ENCODE measurements at regions not wholly inside any gene's neighbourhood (a gene's known extent, or its start where the extent isn't known, plus 50 kb on each side); places are given as distances from the start of the nearest gene placed in this dataset.
"Not testable (repeated sequence)": the region's sequence is repeated elsewhere in the genome, so short reads cannot be mapped to it uniquely, and the experiment has no call there.

GRCh38 chr2:200110381-200110780 lies 155.0 kb downstream of the MAIP1 start:
- Mint-ChIP-seq H3K27ac (no peak overlapping the region), H3K36me3 (no peaks in the 10 kb centered on the region), H3K9me3 (peaks cover 12% of the 10 kb centered on the region), H3K4me3 (no peak overlapping the region), H3K4me1 (no peaks in the 10 kb centered on the region), H3K27me3 (ENCODE audit: insufficient read depth, low read depth) (peaks cover 2% of the 10 kb centered on the region)
- H3K4me3 ChIP-seq = no peak overlapping the region
- no peak overlapping the region for H2AFZ ChIP-seq (replicated peaks)
- no peaks in the 10 kb centered on the region for H3F3A ChIP-seq (ENCODE audit: low read depth)
- H3K36me3 ChIP-seq = no peaks in the 10 kb centered on the region
- no peak for DNase-seq (ENCODE audit: low spot score)
- H3K27me3 ChIP-seq = no peaks in the 10 kb centered on the region
- no peak overlapping the region for H3K27ac ChIP-seq
- H3K9ac ChIP-seq = no peak overlapping the region
- H3K4me1 ChIP-seq = no peaks in the 10 kb centered on the region
- H3K4me2 ChIP-seq = no peak overlapping the region
- TF ChIP-seq CTCF (IDR thresholded peaks at IDR 0.05) = no peak
- no peak for TF ChIP-seq EZH2phosphoT487 (IDR thresholded peaks at IDR 0.05)
- no peak for TF ChIP-seq EZH2 (IDR thresholded peaks at IDR 0.05)
- no peaks in the 10 kb centered on the region for H3K9me3 ChIP-seq (ENCODE audit: low read depth)
- no peaks in the 10 kb centered on the region for H3K79me2 ChIP-seq (ENCODE audit: low read depth)
- no peaks in the 10 kb centered on the region for H4K20me1 ChIP-seq (ENCODE audit: low read depth)

GRCh38 chr2:200113016-200113799 lies 157.8 kb downstream of the MAIP1 start:
- not testable (repeated sequence) for H3K4me3 Mint-ChIP-seq; H3K27ac Mint-ChIP-seq; H3K27me3 ChIP-seq; H3K9me3 ChIP-seq (ENCODE audit: low read depth); H3K27ac ChIP-seq; H3F3A ChIP-seq (ENCODE audit: low read depth); H4K20me1 ChIP-seq (ENCODE audit: low read depth); H3K36me3 Mint-ChIP-seq; H3K4me3 ChIP-seq; DNase-seq (ENCODE audit: low spot score); H2AFZ ChIP-seq (replicated peaks); H3K4me1 ChIP-seq; H3K79me2 ChIP-seq (ENCODE audit: low read depth); H3K4me1 Mint-ChIP-seq; H3K4me2 ChIP-seq; H3K9ac ChIP-seq; H3K27me3 Mint-ChIP-seq (ENCODE audit: insufficient read depth, low read depth); H3K36me3 ChIP-seq
- peaks cover 21% of the 10 kb centered on the region for H3K9me3 Mint-ChIP-seq

- H4K20me1 ChIP-seq (ENCODE audit: low read depth) = no peaks in the 10 kb centered on the region
- Mint-ChIP-seq H3K4me1 (peaks cover 10% of the 10 kb centered on the region), H3K27me3 (ENCODE audit: insufficient read depth, low read depth) (peaks cover 2% of the 10 kb centered on the region), H3K4me3 (no peak overlapping the region), H3K36me3 (no peaks in the 10 kb centered on the region), H3K27ac (no peak overlapping the region), H3K9me3 (peaks cover 24% of the 10 kb centered on the region)
- TF ChIP-seq EZH2phosphoT487 (IDR thresholded peaks at IDR 0.05) (no peak), CTCF (IDR thresholded peaks at IDR 0.05) (no peak), EZH2 (IDR thresholded peaks at IDR 0.05) (no peak)
- H3K9me3 ChIP-seq (ENCODE audit: low read depth) = no peaks in the 10 kb centered on the region
- no peaks in the 10 kb centered on the region for H3F3A ChIP-seq (ENCODE audit: low read depth)
- no peak overlapping the region for H3K9ac ChIP-seq
- no peak overlapping the region for H3K27ac ChIP-seq
- H3K27me3 ChIP-seq = no peaks in the 10 kb centered on the region
- no peak overlapping the region for H3K4me2 ChIP-seq
- H3K4me1 ChIP-seq = no peaks in the 10 kb centered on the region
- no peaks in the 10 kb centered on the region for H3K36me3 ChIP-seq
- no peak overlapping the region for H2AFZ ChIP-seq (replicated peaks)
- no peaks in the 10 kb centered on the region for H3K79me2 ChIP-seq (ENCODE audit: low read depth)
- no peak for DNase-seq (ENCODE audit: low spot score)
- H3K4me3 ChIP-seq = no peak overlapping the region
Observed at GRCh38 chr2:200119236-200119635, 163.9 kb downstream of the MAIP1 start.

GRCh38 chr2:200121931-200122330 lies 166.5 kb downstream of the MAIP1 start:
- H3K9me3 ChIP-seq (ENCODE audit: low read depth) = no peaks in the 10 kb centered on the region

More at GRCh38 chr2:200121931-200122330, 166.5 kb downstream of the MAIP1 start:
- H3K4me1 ChIP-seq = no peaks in the 10 kb centered on the region
- H3K4me2 ChIP-seq = no peak overlapping the region
- H3K36me3 ChIP-seq = no peaks in the 10 kb centered on the region
- H3K9ac ChIP-seq = no peak overlapping the region
- H3K27me3 ChIP-seq = no peaks in the 10 kb centered on the region
- H3F3A ChIP-seq (ENCODE audit: low read depth) = no peaks in the 10 kb centered on the region
- H3K9me3 Mint-ChIP-seq = peaks cover 23% of the 10 kb centered on the region
- no peak overlapping the region for H3K4me3 ChIP-seq
- no peaks in the 10 kb centered on the region for H3K79me2 ChIP-seq (ENCODE audit: low read depth)
- peaks cover 14% of the 10 kb centered on the region for H3K4me1 Mint-ChIP-seq
- TF ChIP-seq EZH2phosphoT487 (IDR thresholded peaks at IDR 0.05) (no peak), EZH2 (IDR thresholded peaks at IDR 0.05) (no peak), CTCF (IDR thresholded peaks at IDR 0.05) (no peak)
- DNase-seq (ENCODE audit: low spot score) = no peak
- H2AFZ ChIP-seq (replicated peaks) = no peak overlapping the region
- no peaks in the 10 kb centered on the region for H4K20me1 ChIP-seq (ENCODE audit: low read depth)
- no peaks in the 10 kb centered on the region for H3K36me3 Mint-ChIP-seq
- H3K4me3 Mint-ChIP-seq = no peak overlapping the region
- H3K27me3 Mint-ChIP-seq (ENCODE audit: insufficient read depth, low read depth) = peaks cover 2% of the 10 kb centered on the region
- no peak overlapping the region for H3K27ac ChIP-seq
- no peak overlapping the region for H3K27ac Mint-ChIP-seq
